HPDE6-E6E7 (cell line): ENCODE measurements at regions not wholly inside any gene's neighbourhood (a gene's known extent, or its start where the extent isn't known, plus 50 kb on each side); places are given as distances from the start of the nearest gene placed in this dataset.
"Not testable (repeated sequence)": the region's sequence is repeated elsewhere in the genome, so short reads cannot be mapped to it uniquely, and the experiment has no call there.

Experiments used
- DNase-seq: peaks from one replicate; pipeline ENCODE4 v3.0.0; 2011; ENCODE audit warnings: missing footprints; ENCODE audit errors: extremely low spot score

DNA sequence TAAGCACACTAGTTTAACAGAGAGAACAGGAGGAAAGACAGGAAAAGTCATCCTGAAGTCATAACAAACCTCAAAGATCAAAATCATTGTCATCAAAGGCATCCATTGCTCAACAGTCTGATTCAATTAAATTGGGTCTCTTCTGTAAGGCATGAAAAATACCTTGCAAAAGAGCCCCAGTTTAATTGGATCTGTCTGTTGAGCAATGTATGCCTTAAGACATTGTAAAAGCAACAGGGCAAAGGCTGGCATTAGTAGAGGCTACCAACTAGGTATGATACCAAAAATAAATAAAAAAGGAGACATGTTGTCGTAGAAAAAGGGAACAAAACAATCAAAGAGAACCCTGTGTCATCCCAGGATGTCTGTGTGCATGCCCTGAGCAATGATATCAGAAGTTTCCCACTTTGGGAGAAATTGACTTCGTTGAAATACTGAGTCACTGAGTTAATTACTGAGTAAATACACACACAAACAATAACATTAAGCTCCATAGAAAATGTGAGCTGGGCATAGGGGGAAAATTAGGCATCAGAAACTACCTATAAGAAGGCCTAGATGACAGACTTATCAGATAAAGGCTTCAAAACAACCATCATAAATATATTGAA is 1013.8 kb upstream of the CITED2 start:
- DNase-seq, result no peak

- DNase-seq, result no peak
Measured at GRCh38 chr6:140385679-140386078, 1011.2 kb upstream of the CITED2 start.

GRCh38 chr6:140382355-140382754 is 1007.9 kb upstream of the CITED2 start:
- no peak for DNase-seq

- DNase-seq, result no peak
Measured at GRCh38 chr6:140380427-140381218, 1006.2 kb upstream of the CITED2 start.

- no peak for DNase-seq
Measured at GRCh38 chr6:140379919-140380318, 1005.5 kb upstream of the CITED2 start.

DNA sequence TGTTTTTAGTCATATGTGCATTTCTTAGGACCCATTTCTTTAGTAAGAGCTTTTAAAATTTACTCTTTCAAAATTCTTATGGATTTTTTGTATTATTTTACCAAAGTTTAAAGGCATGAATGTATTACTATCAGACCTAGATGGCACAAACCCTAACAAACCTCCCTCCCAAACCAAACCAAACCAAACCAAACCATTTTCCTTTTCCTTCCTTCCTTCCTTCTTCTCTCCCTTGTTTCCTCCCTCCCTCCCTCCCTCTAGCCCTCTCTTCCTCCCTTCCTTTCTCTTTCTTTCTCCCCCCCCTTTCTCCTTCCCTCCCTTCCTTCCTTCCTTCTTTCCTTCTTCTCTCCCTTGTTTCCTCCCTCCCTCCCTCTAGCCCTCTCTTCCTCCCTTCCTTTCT is 1001.8 kb upstream of the CITED2 start:
- DNase-seq, result no peak

- not testable (repeated sequence) for DNase-seq
Measured at GRCh38 chr6:140373728-140374127, 999.3 kb upstream of the CITED2 start.

DNA sequence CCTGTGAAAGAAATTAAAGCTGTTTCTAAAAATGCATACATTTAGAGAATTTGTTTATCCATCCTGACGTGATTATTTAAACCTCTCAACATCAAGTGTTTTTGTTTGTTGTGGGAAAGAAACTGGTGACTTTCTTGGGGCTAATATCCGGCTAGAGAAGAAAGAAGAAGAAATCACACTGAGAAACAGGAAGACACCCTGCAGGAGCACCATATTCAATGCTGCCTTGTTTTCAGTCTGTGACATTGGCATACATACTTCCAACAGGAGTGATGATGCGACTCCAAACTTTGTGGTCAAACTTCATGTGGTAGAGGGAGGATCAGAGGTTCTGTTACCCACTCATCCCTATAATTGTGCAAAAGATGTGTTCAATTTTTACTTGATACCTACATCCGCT is 997.6 kb upstream of the CITED2 start:
- no peak for DNase-seq

GRCh38 chr6:140370976-140371870 is 996.8 kb upstream of the CITED2 start:
- DNase-seq, result no peak

GRCh38 chr6:140370441-140370840 is 996.0 kb upstream of the CITED2 start:
- no peak for DNase-seq

DNA sequence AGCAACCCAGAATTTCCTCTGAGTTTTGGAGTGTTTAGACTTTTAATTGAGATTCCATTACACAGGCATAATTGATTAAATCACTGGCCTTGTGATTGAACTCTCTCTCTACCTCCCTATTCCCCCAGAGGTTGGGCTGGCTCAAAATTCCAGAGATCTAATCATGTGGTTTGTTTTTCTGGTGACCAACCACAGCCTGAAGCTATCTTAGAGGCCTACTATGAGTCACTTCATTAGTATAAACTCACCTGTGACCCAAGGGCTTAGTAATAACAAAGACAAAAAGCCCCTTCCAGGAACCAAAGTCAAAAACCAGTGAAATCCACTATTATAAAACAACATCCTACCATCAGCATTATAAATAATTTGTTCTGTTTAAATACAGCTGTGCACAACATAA is 992.5 kb upstream of the CITED2 start:
- peak; percentile 58 for DNase-seq

- no peak for DNase-seq
Measured at GRCh38 chr6:140364916-140365315, 990.5 kb upstream of the CITED2 start.

DNA sequence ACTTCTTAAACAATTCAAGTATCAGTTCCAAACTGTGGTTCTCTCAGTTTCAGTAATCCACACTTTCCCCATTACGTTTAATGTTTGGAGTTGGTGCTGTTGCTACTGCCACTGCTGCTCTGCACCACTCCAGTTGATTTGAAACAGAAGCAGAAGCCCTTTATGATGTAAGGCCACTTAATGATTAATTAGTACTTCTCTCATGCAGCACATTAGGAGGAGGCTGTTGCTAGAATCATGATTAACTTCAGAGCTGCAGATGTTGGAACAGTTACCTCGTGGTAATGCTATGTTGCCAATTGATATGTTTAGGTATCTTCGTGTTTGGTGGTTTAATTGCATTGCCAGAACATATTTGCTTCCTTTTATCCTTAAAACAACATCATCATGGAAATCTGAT is 986.2 kb upstream of the CITED2 start:
- no peak for DNase-seq

DNA sequence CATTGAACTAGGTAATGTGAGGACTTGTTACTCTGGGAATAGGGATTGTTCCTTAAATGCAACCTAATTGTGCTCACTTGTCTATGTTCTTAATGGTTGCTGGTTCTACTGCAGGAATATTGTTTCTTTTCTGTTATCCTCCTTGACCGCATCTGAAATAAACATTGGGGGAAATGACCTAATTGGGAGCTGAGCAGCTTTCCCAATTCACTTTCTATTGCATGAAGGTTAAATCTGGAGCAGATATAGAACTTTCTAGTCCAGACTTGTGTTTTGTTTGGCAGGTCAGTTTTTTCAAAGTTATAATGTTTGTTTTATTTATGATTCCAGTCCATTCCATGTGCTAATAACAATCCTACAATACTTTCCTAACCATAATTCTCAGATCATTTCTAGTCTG is 981.0 kb upstream of the CITED2 start:
- DNase-seq, result no peak

DNA sequence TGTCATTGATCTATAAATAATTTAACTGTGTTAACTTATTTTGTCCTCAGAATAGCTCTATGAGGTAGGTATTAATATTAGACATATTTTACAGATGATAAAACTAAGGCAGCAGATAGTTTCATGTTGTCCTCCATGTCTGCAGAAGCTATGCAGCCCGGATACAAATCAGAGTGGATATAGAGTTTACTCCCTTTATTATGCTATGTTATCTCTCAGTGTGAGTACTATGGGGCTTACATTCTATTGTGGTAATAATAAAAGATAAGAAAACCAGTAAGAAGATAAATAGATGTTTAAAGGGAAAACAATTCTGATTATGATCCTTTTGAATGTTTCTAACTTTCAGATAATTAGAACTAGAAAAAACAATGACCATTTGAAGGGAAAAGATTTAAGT is 979.8 kb upstream of the CITED2 start:
- DNase-seq, result no peak

- DNase-seq, result no peak
Measured at GRCh38 chr6:140353536-140353935, 979.1 kb upstream of the CITED2 start.

DNA sequence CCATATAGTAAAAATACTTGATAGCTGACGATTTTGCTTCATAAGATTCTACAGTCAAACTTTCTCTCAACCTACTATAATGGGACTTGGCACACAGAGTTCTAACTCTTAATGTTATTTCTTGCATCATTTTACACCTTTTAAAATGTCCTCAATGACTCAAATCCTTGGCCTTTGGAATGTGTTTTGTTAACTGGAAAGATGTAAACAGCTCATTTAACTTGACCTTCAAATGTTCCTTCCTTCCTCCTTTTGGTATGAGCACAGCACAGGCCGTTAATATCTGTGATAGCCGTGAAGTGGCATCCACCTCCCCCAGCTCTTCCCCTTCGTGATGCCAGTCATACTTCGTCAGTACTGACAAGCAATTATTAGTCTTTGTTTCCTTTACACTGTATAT is 972.0 kb upstream of the CITED2 start:
- no peak for DNase-seq

- no peak for DNase-seq
Measured at GRCh38 chr6:140345935-140346334, 971.5 kb upstream of the CITED2 start.

- DNase-seq, result no peak
Measured at GRCh38 chr6:140344142-140344913, 969.9 kb upstream of the CITED2 start.

DNA sequence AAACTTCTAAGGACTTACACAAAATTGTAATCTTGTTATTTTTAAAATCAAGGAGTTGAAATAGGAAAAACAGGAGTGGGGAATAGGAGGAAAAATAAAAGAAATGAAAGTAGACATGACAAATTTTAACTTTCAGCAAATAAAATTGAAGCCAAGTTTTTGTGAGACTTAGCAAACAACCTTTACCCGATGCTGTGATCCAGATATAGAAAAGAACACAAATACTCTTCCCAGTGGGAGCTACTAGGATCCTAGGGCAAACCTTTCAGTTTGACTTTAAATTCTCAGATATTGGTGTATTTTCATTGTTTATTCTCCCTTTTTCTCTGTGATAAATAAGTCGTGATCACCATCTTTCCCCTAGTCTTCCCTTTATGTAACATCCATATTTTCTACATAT is 968.7 kb upstream of the CITED2 start:
- no peak for DNase-seq

DNA sequence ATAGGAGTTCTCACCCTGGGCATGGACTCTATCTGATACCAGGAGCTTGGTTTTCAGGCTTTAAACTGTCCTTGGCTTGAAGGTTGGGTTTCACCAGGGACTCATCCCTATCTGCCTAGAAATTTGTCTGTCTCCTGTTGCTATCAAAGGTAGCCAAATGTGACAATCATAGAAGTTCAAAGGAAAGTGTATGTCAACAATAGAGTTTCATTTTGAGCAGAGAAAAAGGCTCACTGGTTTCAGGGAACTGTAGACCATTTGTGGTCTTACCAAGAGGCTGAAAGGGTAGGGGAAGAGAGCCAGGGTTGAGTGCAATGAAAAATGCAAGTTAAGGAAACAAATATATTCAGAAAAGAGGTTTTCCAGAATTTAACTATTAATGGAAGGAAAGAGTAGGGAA is 966.8 kb upstream of the CITED2 start:
- no peak for DNase-seq

- DNase-seq, result no peak
Measured at GRCh38 chr6:140340795-140341194, 966.3 kb upstream of the CITED2 start.
